Middle frontal gyrus (tissue), 1 donor: ENCODE measurements at regions not wholly inside any gene's neighbourhood (a gene's known extent, or its start where the extent isn't known, plus 50 kb on each side); places are given as distances from the start of the nearest gene placed in this dataset.

Experiments used
- DNase-seq: peaks from one replicate; pipeline ENCODE4 v3.0.0-alpha.2; 2015; ENCODE audit warnings: low spot score; ENCODE audit errors: extremely low spot score

- no peak for DNase-seq
Measured at GRCh38 chr2:156837635-156838370, 401.6 kb downstream of the GPD2 start.

GRCh38 chr2:156841321-156841720, 405.1 kb downstream of the GPD2 start:
- no peak for DNase-seq

- no peak for DNase-seq
Measured at GRCh38 chr2:156845806-156846558, 409.8 kb downstream of the GPD2 start.

GRCh38 chr2:156852210-156852609, 405.3 kb upstream of the GALNT5 start:
- DNase-seq: no peak

GRCh38 chr2:156852681-156853080, 404.8 kb upstream of the GALNT5 start:
- DNase-seq: no peak

- DNase-seq: no peak
Measured at GRCh38 chr2:156864325-156864724, 393.2 kb upstream of the GALNT5 start.

GRCh38 chr2:156864753-156865152, 392.8 kb upstream of the GALNT5 start:
- DNase-seq: no peak

- DNase-seq: no peak
Measured at GRCh38 chr2:156867201-156867600, 390.3 kb upstream of the GALNT5 start.

- no peak for DNase-seq
Measured at GRCh38 chr2:156874707-156875106, 382.8 kb upstream of the GALNT5 start.

GRCh38 chr2:156883804-156884203, 373.7 kb upstream of the GALNT5 start:
- DNase-seq: no peak

- no peak for DNase-seq
Measured at GRCh38 chr2:156884216-156884615, 373.3 kb upstream of the GALNT5 start.

- no peak for DNase-seq
Measured at GRCh38 chr2:156890529-156891148, 366.9 kb upstream of the GALNT5 start.

- DNase-seq: no peak
Measured at GRCh38 chr2:156891609-156892008, 365.9 kb upstream of the GALNT5 start.

GRCh38 chr2:156892467-156893281, 364.8 kb upstream of the GALNT5 start:
- DNase-seq: peak; percentile 18

- no peak for DNase-seq
Measured at GRCh38 chr2:156896294-156896693, 361.2 kb upstream of the GALNT5 start.

GRCh38 chr2:156897548-156897947, 360.0 kb upstream of the GALNT5 start:
- DNase-seq: no peak

GRCh38 chr2:156901373-156902031, 356.0 kb upstream of the GALNT5 start:
- no peak for DNase-seq

- DNase-seq: no peak
Measured at GRCh38 chr2:156903335-156903734, 354.2 kb upstream of the GALNT5 start.

- no peak for DNase-seq
Measured at GRCh38 chr2:156907806-156908205, 349.7 kb upstream of the GALNT5 start.

GRCh38 chr2:156908825-156909224, 348.7 kb upstream of the GALNT5 start:
- DNase-seq: no peak

GRCh38 chr2:156909983-156910382, 347.5 kb upstream of the GALNT5 start:
- DNase-seq: no peak
